ENCODE measurements at regions not wholly inside any gene's neighbourhood (a gene's known extent, or its start where the extent isn't known, plus 50 kb on each side); places are given as distances from the start of the nearest gene placed in this dataset.

DNA sequence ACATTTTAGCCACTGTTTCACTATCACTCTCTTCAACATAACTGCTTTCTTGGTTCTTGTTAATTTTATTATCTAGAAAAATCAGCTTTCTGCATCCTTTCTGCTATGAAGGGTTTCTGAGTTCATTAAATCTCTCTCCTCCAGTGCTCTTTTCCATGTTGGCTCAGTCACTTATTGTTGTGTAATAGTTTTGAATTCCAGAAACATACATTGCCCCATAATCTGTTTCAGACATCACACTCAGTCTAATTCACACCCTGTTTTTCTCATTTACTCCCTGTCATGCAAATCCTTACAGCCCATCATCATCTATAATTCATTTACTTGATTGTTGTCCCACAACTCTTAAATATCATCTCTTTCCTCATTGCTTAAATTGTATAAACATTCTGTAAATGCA lies 176.1 kb upstream of the CDH12 start:
- TF ChIP-seq, protein P1, sequence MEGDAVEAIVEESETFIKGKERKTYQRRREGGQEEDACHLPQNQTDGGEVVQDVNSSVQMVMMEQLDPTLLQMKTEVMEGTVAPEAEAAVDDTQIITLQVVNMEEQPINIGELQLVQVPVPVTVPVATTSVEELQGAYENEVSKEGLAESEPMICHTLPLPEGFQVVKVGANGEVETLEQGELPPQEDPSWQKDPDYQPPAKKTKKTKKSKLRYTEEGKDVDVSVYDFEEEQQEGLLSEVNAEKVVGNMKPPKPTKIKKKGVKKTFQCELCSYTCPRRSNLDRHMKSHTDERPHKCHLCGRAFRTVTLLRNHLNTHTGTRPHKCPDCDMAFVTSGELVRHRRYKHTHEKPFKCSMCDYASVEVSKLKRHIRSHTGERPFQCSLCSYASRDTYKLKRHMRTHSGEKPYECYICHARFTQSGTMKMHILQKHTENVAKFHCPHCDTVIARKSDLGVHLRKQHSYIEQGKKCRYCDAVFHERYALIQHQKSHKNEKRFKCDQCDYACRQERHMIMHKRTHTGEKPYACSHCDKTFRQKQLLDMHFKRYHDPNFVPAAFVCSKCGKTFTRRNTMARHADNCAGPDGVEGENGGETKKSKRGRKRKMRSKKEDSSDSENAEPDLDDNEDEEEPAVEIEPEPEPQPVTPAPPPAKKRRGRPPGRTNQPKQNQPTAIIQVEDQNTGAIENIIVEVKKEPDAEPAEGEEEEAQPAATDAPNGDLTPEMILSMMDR (IDR thresholded peaks at IDR 0.05; ENCODE audit: insufficient read depth, low read length, poor library complexity, severe bottlenecking) = no peak
- no peak for TF ChIP-seq EZH2phosphoT487 (conservative IDR thresholded peaks at IDR 0.05; ENCODE audit: low read length)

Measured in SU-DHL-6 (cell line).